Adrenal gland (tissue), 9 donors: ENCODE measurements at regions not wholly inside any gene's neighbourhood (a gene's known extent, or its start where the extent isn't known, plus 50 kb on each side); places are given as distances from the start of the nearest gene placed in this dataset.

ENCODE experiments used
- DNase-seq, 7 donors: peaks; one replicate each; pipeline ENCODE4 v3.0.0-alpha.2; 2019 to 2020
- H3K27ac ChIP-seq, 5 donors: fragments of 200-600 bp; sonication (generic) in 4 of 5; 1 replicate in 3 of 5; 2 replicates in 2 of 5; pipeline versions ENCODE4 v1.5.1 to v1.8.0; 2016 to 2020; ENCODE audit warnings: mild to moderate bottlenecking in 1 of 5
- H3K27me3 ChIP-seq: fragments of 200-600 bp; 2 replicates; pipeline ENCODE4 v1.8.0; 2021
- H3K36me3 ChIP-seq, 2 donors: fragments of 200-600 bp; replicated peaks in 1 of 2; 1 replicate in 1 of 2; 2 replicates in 1 of 2; pipeline versions ENCODE4 v1.5.1 to v1.8.0; 2018 to 2022
- H3K4me1 ChIP-seq, 2 donors: fragments of 200-600 bp; replicated peaks in 1 of 2; 1 replicate in 1 of 2; 2 replicates in 1 of 2; pipeline versions ENCODE4 v1.5.1 to v1.8.0; 2018 to 2021
- H3K4me3 ChIP-seq, 4 donors: fragments of 200-600 bp; sonication (generic) in 3 of 4; one replicate each; pipeline ENCODE4 v1.5.1; 2016 to 2018
- H3K9me3 ChIP-seq, 3 donors: fragments of 200-600 bp; sonication (generic) in 1 of 3; replicated peaks in 1 of 3; 1 replicate in 2 of 3; 2 replicates in 1 of 3; pipeline versions ENCODE4 v1.5.1 to v1.8.0; 2016 to 2021
- CTCF ChIP-seq, 6 experiments: fragments of 450-650 bp in 4 of 6; fragments of 200-600 bp in 2 of 6; sonication (generic) in 1 of 6; IDR thresholded peaks; 1 replicate in 5 of 6; 2 replicates in 1 of 6; pipeline versions ENCODE4 v1.5.1 to v1.8.0; 2016 to 2021; ENCODE audit warnings: antibody characterized with exemption in 6 of 6, mild to moderate bottlenecking in 2 of 6, moderate library complexity in 1 of 6
- POLR2A ChIP-seq, 2 donors: fragments of 450-650 bp; IDR thresholded peaks; one replicate each; pipeline ENCODE4 v1.6.1; 2017; ENCODE audit warnings: antibody characterized with exemption in 2 of 2, mild to moderate bottlenecking in 2 of 2, moderate library complexity in 1 of 2
- WGBS, 4 donors: extraction: QIAGEN DNeasy Blood & Tissue Kit in 2 of 4; methylation state at CpG; one replicate each; pipeline versions ENCODE4 v1.1.5 to v1.1.7; 2013 to 2017; 5-methylcytosine and 5-hydroxymethylcytosine counted together
- intact Hi-C, 2 donors: fragments of 100-400 bp; cut with DNase I; formaldehyde crosslinking; loops; one replicate each; pipeline versions ENCODE4 v1.14.1 to v1.15.0; 2022 to 2023
- donor health status: healthy with polysubstance abuse.
- donor health status: Bipolar disorder and iron deficiency.
- donor health status: DM: yes; HTN: yes; CAD: no.
- donor health status: DM: no; HTN: no; CAD: no.
- donor health status: DM: no; HTN: no; CAD: no.

GRCh38 chr12:28063355-28063880, 90.9 kb upstream of the PTHLH start:
- TF ChIP-seq CTCF (IDR thresholded peaks at IDR 0.05) (no peak), POLR2A (IDR thresholded peaks at IDR 0.05) (no peak)
- no peak overlapping the region for H3K27ac ChIP-seq
- no peaks in the 10 kb centered on the region for H3K9me3 ChIP-seq
- peaks cover 0 to 8% of the 10 kb centered on the region in 2 donors for H3K4me1 ChIP-seq
- no peak for DNase-seq
- no peak overlapping the region for H3K4me3 ChIP-seq
- H3K27me3 ChIP-seq, result no peaks in the 10 kb centered on the region
- 26 to 38% (median 28%) methylated on average over 2 of the region's 2 CpGs for WGBS, 4 donors
- intact Hi-C loops, result no loop called here
- no peaks in the 10 kb centered on the region for H3K36me3 ChIP-seq

GRCh38 chr12:28065374-28065773, 92.8 kb upstream of the PTHLH start:
- H3K4me3 ChIP-seq, result no peak overlapping the region
- TF ChIP-seq CTCF (IDR thresholded peaks at IDR 0.05), result no peak
- TF ChIP-seq POLR2A (IDR thresholded peaks at IDR 0.05), result no peak
- H3K27me3 ChIP-seq, result no peaks in the 10 kb centered on the region
- H3K9me3 ChIP-seq, result no peaks in the 10 kb centered on the region
- H3K36me3 ChIP-seq, result no peaks in the 10 kb centered on the region
- DNase-seq, result no peak
- H3K27ac ChIP-seq, result no peak overlapping the region
- H3K4me1 ChIP-seq, result peaks cover 0 to 8% of the 10 kb centered on the region in 2 donors
- 69 to 85% (median 77%) methylated on average over 2 of the region's 2 CpGs for WGBS, 4 donors
- intact Hi-C loops, result no loop called here

GRCh38 chr12:28065889-28066630, 93.5 kb upstream of the PTHLH start:
- H3K36me3 ChIP-seq, result no peaks in the 10 kb centered on the region
- intact Hi-C loops, result no loop called here
- no peak for DNase-seq
- H3K27me3 ChIP-seq, result no peaks in the 10 kb centered on the region
- peaks cover 0 to 8% of the 10 kb centered on the region in 2 donors for H3K4me1 ChIP-seq
- H3K9me3 ChIP-seq, result no peaks in the 10 kb centered on the region
- H3K27ac ChIP-seq, result no peak overlapping the region
- WGBS, 4 donors, result 35 to 71% (median 56%) methylated on average over 1 of the region's 1 CpG
- H3K4me3 ChIP-seq, result no peak overlapping the region
- TF ChIP-seq POLR2A (IDR thresholded peaks at IDR 0.05) (no peak), CTCF (IDR thresholded peaks at IDR 0.05) (no peak)

- DNase-seq, result no peak
- TF ChIP-seq POLR2A (IDR thresholded peaks at IDR 0.05), result no peak
- no peak for TF ChIP-seq CTCF (IDR thresholded peaks at IDR 0.05)
- H3K4me3 ChIP-seq, result no peak overlapping the region
- no peaks in the 10 kb centered on the region for H3K27me3 ChIP-seq
- H3K9me3 ChIP-seq, result no peaks in the 10 kb centered on the region
- no peak overlapping the region for H3K27ac ChIP-seq
- 83 to 88% (median 85%) methylated on average over 1 of the region's 1 CpG for WGBS, 4 donors
- intact Hi-C loops, result no loop called here
- H3K36me3 ChIP-seq, result no peaks in the 10 kb centered on the region
- H3K4me1 ChIP-seq, result peaks cover 0 to 8% of the 10 kb centered on the region in 2 donors
Measured at GRCh38 chr12:28066879-28067278, 94.3 kb upstream of the PTHLH start.
